ENCODE measurements at regions not wholly inside any gene's neighbourhood (a gene's known extent, or its start where the extent isn't known, plus 50 kb on each side); places are given as distances from the start of the nearest gene placed in this dataset.

DNA sequence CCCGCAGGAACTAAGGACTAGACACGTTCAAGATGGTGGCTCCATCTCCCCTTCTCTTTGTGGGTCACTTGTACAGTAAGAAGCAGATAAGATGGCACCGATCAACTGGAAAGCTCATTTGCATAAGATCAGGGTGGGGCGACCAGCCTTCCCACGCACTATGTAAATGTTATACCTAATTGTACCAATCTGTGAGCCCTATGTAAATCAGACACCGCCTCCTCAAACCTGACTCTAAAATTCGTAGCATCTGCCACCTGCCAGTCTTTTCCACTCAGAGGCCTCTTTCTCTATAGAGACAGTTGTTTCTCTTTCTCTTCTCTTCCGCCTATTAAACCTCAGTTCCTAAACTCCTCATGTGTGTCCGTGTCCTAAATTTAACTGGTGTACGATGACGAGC, 324.5 kb downstream of the PHF14 start (continued):
- no peak for TF ChIP-seq SMARCC2 (IDR thresholded peaks at IDR 0.05)
- TF ChIP-seq ZNF383 (CRISPR knock-in tag; IDR thresholded peaks at IDR 0.05; ENCODE audit: borderline replicate concordance) = no peak
- TF ChIP-seq, protein P1, sequence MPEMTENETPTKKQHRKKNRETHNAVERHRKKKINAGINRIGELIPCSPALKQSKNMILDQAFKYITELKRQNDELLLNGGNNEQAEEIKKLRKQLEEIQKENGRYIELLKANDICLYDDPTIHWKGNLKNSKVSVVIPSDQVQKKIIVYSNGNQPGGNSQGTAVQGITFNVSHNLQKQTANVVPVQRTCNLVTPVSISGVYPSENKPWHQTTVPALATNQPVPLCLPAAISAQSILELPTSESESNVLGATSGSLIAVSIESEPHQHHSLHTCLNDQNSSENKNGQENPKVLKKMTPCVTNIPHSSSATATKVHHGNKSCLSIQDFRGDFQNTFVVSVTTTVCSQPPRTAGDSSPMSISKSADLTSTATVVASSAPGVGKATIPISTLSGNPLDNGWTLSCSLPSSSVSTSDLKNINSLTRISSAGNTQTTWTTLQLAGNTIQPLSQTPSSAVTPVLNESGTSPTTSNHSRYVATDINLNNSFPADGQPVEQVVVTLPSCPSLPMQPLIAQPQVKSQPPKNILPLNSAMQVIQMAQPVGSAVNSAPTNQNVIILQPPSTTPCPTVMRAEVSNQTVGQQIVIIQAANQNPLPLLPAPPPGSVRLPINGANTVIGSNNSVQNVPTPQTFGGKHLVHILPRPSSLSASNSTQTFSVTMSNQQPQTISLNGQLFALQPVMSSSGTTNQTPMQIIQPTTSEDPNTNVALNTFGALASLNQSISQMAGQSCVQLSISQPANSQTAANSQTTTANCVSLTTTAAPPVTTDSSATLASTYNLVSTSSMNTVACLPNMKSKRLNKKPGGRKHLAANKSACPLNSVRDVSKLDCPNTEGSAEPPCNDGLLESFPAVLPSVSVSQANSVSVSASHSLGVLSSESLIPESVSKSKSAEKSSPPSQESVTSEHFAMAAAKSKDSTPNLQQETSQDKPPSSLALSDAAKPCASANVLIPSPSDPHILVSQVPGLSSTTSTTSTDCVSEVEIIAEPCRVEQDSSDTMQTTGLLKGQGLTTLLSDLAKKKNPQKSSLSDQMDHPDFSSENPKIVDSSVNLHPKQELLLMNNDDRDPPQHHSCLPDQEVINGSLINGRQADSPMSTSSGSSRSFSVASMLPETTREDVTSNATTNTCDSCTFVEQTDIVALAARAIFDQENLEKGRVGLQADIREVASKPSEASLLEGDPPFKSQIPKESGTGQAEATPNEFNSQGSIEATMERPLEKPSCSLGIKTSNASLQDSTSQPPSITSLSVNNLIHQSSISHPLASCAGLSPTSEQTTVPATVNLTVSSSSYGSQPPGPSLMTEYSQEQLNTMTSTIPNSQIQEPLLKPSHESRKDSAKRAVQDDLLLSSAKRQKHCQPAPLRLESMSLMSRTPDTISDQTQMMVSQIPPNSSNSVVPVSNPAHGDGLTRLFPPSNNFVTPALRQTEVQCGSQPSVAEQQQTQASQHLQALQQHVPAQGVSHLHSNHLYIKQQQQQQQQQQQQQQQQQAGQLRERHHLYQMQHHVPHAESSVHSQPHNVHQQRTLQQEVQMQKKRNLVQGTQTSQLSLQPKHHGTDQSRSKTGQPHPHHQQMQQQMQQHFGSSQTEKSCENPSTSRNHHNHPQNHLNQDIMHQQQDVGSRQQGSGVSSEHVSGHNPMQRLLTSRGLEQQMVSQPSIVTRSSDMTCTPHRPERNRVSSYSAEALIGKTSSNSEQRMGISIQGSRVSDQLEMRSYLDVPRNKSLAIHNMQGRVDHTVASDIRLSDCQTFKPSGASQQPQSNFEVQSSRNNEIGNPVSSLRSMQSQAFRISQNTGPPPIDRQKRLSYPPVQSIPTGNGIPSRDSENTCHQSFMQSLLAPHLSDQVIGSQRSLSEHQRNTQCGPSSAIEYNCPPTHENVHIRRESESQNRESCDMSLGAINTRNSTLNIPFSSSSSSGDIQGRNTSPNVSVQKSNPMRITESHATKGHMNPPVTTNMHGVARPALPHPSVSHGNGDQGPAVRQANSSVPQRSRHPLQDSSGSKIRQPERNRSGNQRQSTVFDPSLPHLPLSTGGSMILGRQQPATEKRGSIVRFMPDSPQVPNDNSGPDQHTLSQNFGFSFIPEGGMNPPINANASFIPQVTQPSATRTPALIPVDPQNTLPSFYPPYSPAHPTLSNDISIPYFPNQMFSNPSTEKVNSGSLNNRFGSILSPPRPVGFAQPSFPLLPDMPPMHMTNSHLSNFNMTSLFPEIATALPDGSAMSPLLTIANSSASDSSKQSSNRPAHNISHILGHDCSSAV (CRISPR knock-in tag; IDR thresholded peaks at IDR 0.05; ENCODE audit: borderline replicate concordance) = no peak
- no peak for TF ChIP-seq DNMT1 (CRISPR knock-in tag; IDR thresholded peaks at IDR 0.05)

DNA sequence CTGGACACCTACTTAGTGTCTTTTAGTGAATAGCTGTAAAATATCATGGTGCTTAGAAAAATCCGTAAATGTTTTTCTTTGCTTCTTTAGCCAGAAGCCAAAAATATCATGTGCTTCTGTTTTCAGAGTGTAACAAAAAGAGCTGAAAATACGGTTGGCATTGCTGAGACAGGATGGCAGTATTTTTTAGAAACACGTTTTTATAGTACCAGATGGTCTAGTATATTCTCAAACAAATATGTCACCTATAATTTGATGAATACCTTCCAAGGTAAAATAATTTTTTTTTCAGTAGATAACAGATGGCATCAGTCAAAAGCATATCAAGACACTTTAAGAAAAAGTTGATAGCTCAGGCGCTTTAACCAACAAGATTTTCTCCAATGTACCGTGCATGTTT, 326.6 kb downstream of the PHF14 start:
- no peak overlapping the region for H3K4me2 ChIP-seq (ENCODE audit: low read depth, low read length)
- WGBS (ENCODE audit: low lambda C conversion rate) = 2% methylated on average over 5 of the region's 5 CpGs
- no peaks in the 10 kb centered on the region for H4K20me1 ChIP-seq (ENCODE audit: insufficient read depth, low read length)
- no peak overlapping the region for H3K27ac ChIP-seq (ENCODE audit: extremely low read length, insufficient read depth, low read length)
- H3K36me3 ChIP-seq (replicated peaks in 1 of 2; ENCODE audit: control insufficient read depth in 1 of 2, insufficient read depth in 2 of 2, low read length in 2 of 2) = no peaks in the 10 kb centered on the region
- H3K27me3 ChIP-seq (ENCODE audit: control insufficient read depth in 1 of 2, insufficient read depth in 2 of 2, low read length in 2 of 2) = no peaks in the 10 kb centered on the region; a peak in 1 of 5 replicates
- in situ Hi-C loops (cut with HindIII; ENCODE audit: extremely low pct_ligation_motif_present, low pct_unique_long_range_greater_than_20kb) (no loop called here), intact Hi-C loops (cut with micrococcal nuclease; ENCODE audit: unreplicated experiment) (no loop called here)
- no peaks in the 10 kb centered on the region for H3K79me2 ChIP-seq (ENCODE audit: insufficient read depth, low read length)
- no peak overlapping the region for H2AFZ ChIP-seq (ENCODE audit: low read length)
- no peak overlapping the region for H3K9ac ChIP-seq (ENCODE audit: insufficient read depth, low read depth, low read length)
- CTCF ChIA-PET (ENCODE audit: low intra/inter-chr PET ratio, low total read pairs) = no interaction called here
- no peak overlapping the region for H3K4me3 ChIP-seq (replicated peaks in 1 of 3; ENCODE audit: insufficient read depth in 1 of 3, low read depth in 2 of 3, low read length in 3 of 3)
- FAIRE-seq = no peak
- no TSS peak for BruUV-seq (replicated peaks)
- no peak for DNase-seq (ENCODE audit: low spot score)
- H3K9me3 ChIP-seq (ENCODE audit: low read length) = no peaks in the 10 kb centered on the region
- POLR2A ChIA-PET = no interaction called here
- no peaks in the 10 kb centered on the region for H3K4me1 ChIP-seq (ENCODE audit: insufficient read depth, low read length)
- ATAC-seq = no peak
- TF ChIP-seq XRCC5 (optimal IDR thresholded peaks at IDR 0.05; ENCODE audit: low read length) (no peak), ZNF724P (CRISPR knock-in tag; IDR thresholded peaks at IDR 0.05; ENCODE audit: borderline replicate concordance) (no peak), ZKSCAN8 (CRISPR knock-in tag; IDR thresholded peaks at IDR 0.05; ENCODE audit: borderline replicate concordance) (no peak), ZNF101 (CRISPR knock-in tag; IDR thresholded peaks at IDR 0.05; ENCODE audit: borderline replicate concordance, low read depth) (no peak), ZNF703 (CRISPR knock-in tag; IDR thresholded peaks at IDR 0.05; ENCODE audit: borderline replicate concordance) (no peak)
- TF ChIP-seq, protein P2, sequence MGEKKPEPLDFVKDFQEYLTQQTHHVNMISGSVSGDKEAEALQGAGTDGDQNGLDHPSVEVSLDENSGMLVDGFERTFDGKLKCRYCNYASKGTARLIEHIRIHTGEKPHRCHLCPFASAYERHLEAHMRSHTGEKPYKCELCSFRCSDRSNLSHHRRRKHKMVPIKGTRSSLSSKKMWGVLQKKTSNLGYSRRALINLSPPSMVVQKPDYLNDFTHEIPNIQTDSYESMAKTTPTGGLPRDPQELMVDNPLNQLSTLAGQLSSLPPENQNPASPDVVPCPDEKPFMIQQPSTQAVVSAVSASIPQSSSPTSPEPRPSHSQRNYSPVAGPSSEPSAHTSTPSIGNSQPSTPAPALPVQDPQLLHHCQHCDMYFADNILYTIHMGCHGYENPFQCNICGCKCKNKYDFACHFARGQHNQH (CRISPR knock-in tag; IDR thresholded peaks at IDR 0.05) = no peak
- TF ChIP-seq, protein P3, sequence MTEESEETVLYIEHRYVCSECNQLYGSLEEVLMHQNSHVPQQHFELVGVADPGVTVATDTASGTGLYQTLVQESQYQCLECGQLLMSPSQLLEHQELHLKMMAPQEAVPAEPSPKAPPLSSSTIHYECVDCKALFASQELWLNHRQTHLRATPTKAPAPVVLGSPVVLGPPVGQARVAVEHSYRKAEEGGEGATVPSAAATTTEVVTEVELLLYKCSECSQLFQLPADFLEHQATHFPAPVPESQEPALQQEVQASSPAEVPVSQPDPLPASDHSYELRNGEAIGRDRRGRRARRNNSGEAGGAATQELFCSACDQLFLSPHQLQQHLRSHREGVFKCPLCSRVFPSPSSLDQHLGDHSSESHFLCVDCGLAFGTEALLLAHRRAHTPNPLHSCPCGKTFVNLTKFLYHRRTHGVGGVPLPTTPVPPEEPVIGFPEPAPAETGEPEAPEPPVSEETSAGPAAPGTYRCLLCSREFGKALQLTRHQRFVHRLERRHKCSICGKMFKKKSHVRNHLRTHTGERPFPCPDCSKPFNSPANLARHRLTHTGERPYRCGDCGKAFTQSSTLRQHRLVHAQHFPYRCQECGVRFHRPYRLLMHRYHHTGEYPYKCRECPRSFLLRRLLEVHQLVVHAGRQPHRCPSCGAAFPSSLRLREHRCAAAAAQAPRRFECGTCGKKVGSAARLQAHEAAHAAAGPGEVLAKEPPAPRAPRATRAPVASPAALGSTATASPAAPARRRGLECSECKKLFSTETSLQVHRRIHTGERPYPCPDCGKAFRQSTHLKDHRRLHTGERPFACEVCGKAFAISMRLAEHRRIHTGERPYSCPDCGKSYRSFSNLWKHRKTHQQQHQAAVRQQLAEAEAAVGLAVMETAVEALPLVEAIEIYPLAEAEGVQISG (CRISPR knock-in tag; IDR thresholded peaks at IDR 0.05) = no peak

Data from HepG2 (cell line).